HEK293 (cell line): ENCODE measurements at regions not wholly inside any gene's neighbourhood (a gene's known extent, or its start where the extent isn't known, plus 50 kb on each side); places are given as distances from the start of the nearest gene placed in this dataset.

ENCODE experiments used
- CTCF ChIP-seq: fragments of 450-650 bp; formaldehyde crosslinking; IDR thresholded peaks from 2 replicates; pipeline ENCODE4 v1.5.1; 2016; ENCODE audit warnings: missing biosample characterization, missing genetic modification characterization
- HOXD13 ChIP-seq: sonication (generic); formaldehyde crosslinking; IDR thresholded peaks from 2 replicates; pipeline ENCODE4 v1.8.0; 2022; ENCODE audit warnings: missing genetic modification reagents, borderline replicate concordance
- MYNN ChIP-seq: fragments of 450-650 bp; formaldehyde crosslinking; IDR thresholded peaks from 2 replicates; pipeline ENCODE4 v1.5.1; 2016; ENCODE audit warnings: missing biosample characterization, missing genetic modification characterization, borderline replicate concordance
- MZF1 ChIP-seq: fragments of 450-650 bp; formaldehyde crosslinking; IDR thresholded peaks from 2 replicates; pipeline ENCODE4 v1.5.1; 2017; ENCODE audit warnings: missing biosample characterization, missing genetic modification characterization, borderline replicate concordance
- SCRT1 ChIP-seq: fragments of 450-650 bp; formaldehyde crosslinking; IDR thresholded peaks from 2 replicates; pipeline ENCODE4 v1.5.1; 2016; ENCODE audit warnings: missing biosample characterization, missing genetic modification characterization, borderline replicate concordance
- YY1 ChIP-seq: fragments of 450-650 bp; formaldehyde crosslinking; IDR thresholded peaks from 2 replicates; pipeline ENCODE4 v1.5.1; 2018; ENCODE audit warnings: missing biosample characterization, missing genetic modification characterization
- ZBTB20 ChIP-seq: fragments of 450-650 bp; formaldehyde crosslinking; IDR thresholded peaks from 2 replicates; pipeline ENCODE4 v1.5.1; 2016; ENCODE audit warnings: missing biosample characterization, missing genetic modification characterization
- ZNF138 ChIP-seq: fragments of 450-650 bp; formaldehyde crosslinking; IDR thresholded peaks from 2 replicates; pipeline ENCODE4 v1.5.1; 2016; ENCODE audit warnings: missing biosample characterization, missing genetic modification characterization, borderline replicate concordance
- ZNF140 ChIP-seq: fragments of 450-650 bp; formaldehyde crosslinking; IDR thresholded peaks from 2 replicates; pipeline ENCODE4 v1.5.1; 2016; ENCODE audit warnings: missing biosample characterization, missing genetic modification characterization
- ZNF324 ChIP-seq: fragments of 450-650 bp; formaldehyde crosslinking; IDR thresholded peaks from 2 replicates; pipeline ENCODE4 v1.5.1; 2016; ENCODE audit warnings: missing biosample characterization, missing genetic modification characterization
- ZNF580 ChIP-seq: fragments of 450-650 bp; formaldehyde crosslinking; IDR thresholded peaks from 2 replicates; pipeline ENCODE4 v1.5.1; 2016; ENCODE audit warnings: missing biosample characterization, missing genetic modification characterization
- TF ChIP-seq, protein P1 (sequence below): fragments of 450-650 bp; IDR thresholded peaks from 2 replicates; pipeline ENCODE4 v1.5.1; 2018; ENCODE audit warnings: missing biosample characterization, mild to moderate bottlenecking, missing genetic modification characterization

- TF ChIP-seq CTCF (tag by site-specific recombination): no peak
- TF ChIP-seq, protein P1, sequence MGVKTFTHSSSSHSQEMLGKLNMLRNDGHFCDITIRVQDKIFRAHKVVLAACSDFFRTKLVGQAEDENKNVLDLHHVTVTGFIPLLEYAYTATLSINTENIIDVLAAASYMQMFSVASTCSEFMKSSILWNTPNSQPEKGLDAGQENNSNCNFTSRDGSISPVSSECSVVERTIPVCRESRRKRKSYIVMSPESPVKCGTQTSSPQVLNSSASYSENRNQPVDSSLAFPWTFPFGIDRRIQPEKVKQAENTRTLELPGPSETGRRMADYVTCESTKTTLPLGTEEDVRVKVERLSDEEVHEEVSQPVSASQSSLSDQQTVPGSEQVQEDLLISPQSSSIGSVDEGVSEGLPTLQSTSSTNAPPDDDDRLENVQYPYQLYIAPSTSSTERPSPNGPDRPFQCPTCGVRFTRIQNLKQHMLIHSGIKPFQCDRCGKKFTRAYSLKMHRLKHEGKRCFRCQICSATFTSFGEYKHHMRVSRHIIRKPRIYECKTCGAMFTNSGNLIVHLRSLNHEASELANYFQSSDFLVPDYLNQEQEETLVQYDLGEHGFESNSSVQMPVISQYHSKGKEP: no peak
- no peak for TF ChIP-seq ZBTB20 (tag by site-specific recombination)
- TF ChIP-seq ZNF324 (tag by site-specific recombination): no peak
- TF ChIP-seq ZNF138: no peak
- no peak for TF ChIP-seq HOXD13 (CRISPR knock-in tag)
- no peak for TF ChIP-seq ZNF140 (tag by site-specific recombination)
- TF ChIP-seq MYNN (tag by site-specific recombination): no peak
- TF ChIP-seq MZF1 (tag by site-specific recombination): no peak
- TF ChIP-seq YY1: no peak
- TF ChIP-seq ZNF580: no peak
- TF ChIP-seq SCRT1 (tag by site-specific recombination): no peak
These were observed 101.1 kb upstream of the COL5A1 start for GRCh38 chr9:134540276-134541096.
